ENCODE measurements at regions not wholly inside any gene's neighbourhood (a gene's known extent, or its start where the extent isn't known, plus 50 kb on each side); places are given as distances from the start of the nearest gene placed in this dataset.

GRCh38 chr15:38991126-38991525, 426.5 kb upstream of the RASGRP1 start:
- no peaks in the 10 kb centered on the region for H3K9me3 ChIP-seq (ENCODE audit: insufficient read depth, low read length)
- TF ChIP-seq CTCF (IDR thresholded peaks at IDR 0.05; ENCODE audit: insufficient read depth, low read length, poor library complexity, severe bottlenecking) (no peak), EZH2phosphoT487 (conservative IDR thresholded peaks at IDR 0.05; ENCODE audit: low read length) (no peak)
- H3K27ac ChIP-seq (ENCODE audit: low read depth, low read length): no peak overlapping the region
- no peaks in the 10 kb centered on the region for H3K79me2 ChIP-seq (ENCODE audit: insufficient read depth, low read length)
- no peak overlapping the region for H2AFZ ChIP-seq (ENCODE audit: low read depth, low read length, severe bottlenecking)
- H3K36me3 ChIP-seq (ENCODE audit: low read length): no peaks in the 10 kb centered on the region
- H4K20me1 ChIP-seq (ENCODE audit: low read depth, low read length): no peaks in the 10 kb centered on the region
- H3F3A ChIP-seq (ENCODE audit: insufficient read depth): no peaks in the 10 kb centered on the region
- no peaks in the 10 kb centered on the region for H3K9me2 ChIP-seq (replicated peaks; ENCODE audit: insufficient read depth, low read length)
- no peak overlapping the region for H3K4me3 ChIP-seq (ENCODE audit: insufficient read depth, low read length, poor library complexity, severe bottlenecking)
- H3K9ac ChIP-seq (ENCODE audit: low read length): no peak overlapping the region
- H3K27me3 ChIP-seq (ENCODE audit: low read length): no peaks in the 10 kb centered on the region
- no peak overlapping the region for H3K4me2 ChIP-seq (ENCODE audit: low read depth, low read length, poor library complexity, severe bottlenecking)

- no peak overlapping the region for H3K4me2 ChIP-seq (ENCODE audit: low read depth, low read length, poor library complexity, severe bottlenecking)
- H3K9ac ChIP-seq (ENCODE audit: low read length): no peak overlapping the region
- H3K9me2 ChIP-seq (replicated peaks; ENCODE audit: insufficient read depth, low read length): no peaks in the 10 kb centered on the region
- no peaks in the 10 kb centered on the region for H3K9me3 ChIP-seq (ENCODE audit: insufficient read depth, low read length)
- H2AFZ ChIP-seq (ENCODE audit: low read depth, low read length, severe bottlenecking): no peak overlapping the region
- TF ChIP-seq CTCF (IDR thresholded peaks at IDR 0.05; ENCODE audit: insufficient read depth, low read length, poor library complexity, severe bottlenecking) (no peak), EZH2phosphoT487 (conservative IDR thresholded peaks at IDR 0.05; ENCODE audit: low read length) (no peak)
- no peaks in the 10 kb centered on the region for H3K36me3 ChIP-seq (ENCODE audit: low read length)
- H3K27me3 ChIP-seq (ENCODE audit: low read length): no peaks in the 10 kb centered on the region
- no peaks in the 10 kb centered on the region for H3F3A ChIP-seq (ENCODE audit: insufficient read depth)
- H3K27ac ChIP-seq (ENCODE audit: low read depth, low read length): no peak overlapping the region
- no peaks in the 10 kb centered on the region for H3K79me2 ChIP-seq (ENCODE audit: insufficient read depth, low read length)
- H3K4me3 ChIP-seq (ENCODE audit: insufficient read depth, low read length, poor library complexity, severe bottlenecking): no peak overlapping the region
- H4K20me1 ChIP-seq (ENCODE audit: low read depth, low read length): no peaks in the 10 kb centered on the region
These were observed 427.1 kb upstream of the RASGRP1 start for GRCh38 chr15:38991701-38992100.

- H3K9ac ChIP-seq (ENCODE audit: low read length): no peak overlapping the region
- H3K27me3 ChIP-seq (ENCODE audit: low read length): no peaks in the 10 kb centered on the region
- H4K20me1 ChIP-seq (ENCODE audit: low read depth, low read length): no peaks in the 10 kb centered on the region
- no peak overlapping the region for H2AFZ ChIP-seq (ENCODE audit: low read depth, low read length, severe bottlenecking)
- H3K79me2 ChIP-seq (ENCODE audit: insufficient read depth, low read length): no peaks in the 10 kb centered on the region
- H3K36me3 ChIP-seq (ENCODE audit: low read length): no peaks in the 10 kb centered on the region
- H3F3A ChIP-seq (ENCODE audit: insufficient read depth): no peaks in the 10 kb centered on the region
- H3K27ac ChIP-seq (ENCODE audit: low read depth, low read length): no peak overlapping the region
- H3K9me2 ChIP-seq (replicated peaks; ENCODE audit: insufficient read depth, low read length): no peaks in the 10 kb centered on the region
- no peak overlapping the region for H3K4me2 ChIP-seq (ENCODE audit: low read depth, low read length, poor library complexity, severe bottlenecking)
- no peaks in the 10 kb centered on the region for H3K9me3 ChIP-seq (ENCODE audit: insufficient read depth, low read length)
- no peak overlapping the region for H3K4me3 ChIP-seq (ENCODE audit: insufficient read depth, low read length, poor library complexity, severe bottlenecking)
- no peak for TF ChIP-seq EZH2phosphoT487 (conservative IDR thresholded peaks at IDR 0.05; ENCODE audit: low read length)
- no peak for TF ChIP-seq CTCF (IDR thresholded peaks at IDR 0.05; ENCODE audit: insufficient read depth, low read length, poor library complexity, severe bottlenecking)
These were observed 427.9 kb upstream of the RASGRP1 start for GRCh38 chr15:38992506-38992905.

All from SU-DHL-6 (cell line).